ENCODE measurements at regions not wholly inside any gene's neighbourhood (a gene's known extent, or its start where the extent isn't known, plus 50 kb on each side); places are given as distances from the start of the nearest gene placed in this dataset.

- WGBS, 2 donors: 17 to 20% methylated on average over 9 of the region's 9 CpGs
- no peak overlapping the region for H3K27ac ChIP-seq
- H3K27me3 ChIP-seq: no peaks in the 10 kb centered on the region
- ATAC-seq (ENCODE audit: low FRiP score in 2 of 2) (peak; percentile 78 to 94), DNase-seq (peak; percentile 53 to 62)
- no peaks in the 10 kb centered on the region for H3K4me1 ChIP-seq
- H3K9me3 ChIP-seq: no peaks in the 10 kb centered on the region
- no peak for TF ChIP-seq POLR2A (IDR thresholded peaks at IDR 0.05)
- TF ChIP-seq, protein P1, sequence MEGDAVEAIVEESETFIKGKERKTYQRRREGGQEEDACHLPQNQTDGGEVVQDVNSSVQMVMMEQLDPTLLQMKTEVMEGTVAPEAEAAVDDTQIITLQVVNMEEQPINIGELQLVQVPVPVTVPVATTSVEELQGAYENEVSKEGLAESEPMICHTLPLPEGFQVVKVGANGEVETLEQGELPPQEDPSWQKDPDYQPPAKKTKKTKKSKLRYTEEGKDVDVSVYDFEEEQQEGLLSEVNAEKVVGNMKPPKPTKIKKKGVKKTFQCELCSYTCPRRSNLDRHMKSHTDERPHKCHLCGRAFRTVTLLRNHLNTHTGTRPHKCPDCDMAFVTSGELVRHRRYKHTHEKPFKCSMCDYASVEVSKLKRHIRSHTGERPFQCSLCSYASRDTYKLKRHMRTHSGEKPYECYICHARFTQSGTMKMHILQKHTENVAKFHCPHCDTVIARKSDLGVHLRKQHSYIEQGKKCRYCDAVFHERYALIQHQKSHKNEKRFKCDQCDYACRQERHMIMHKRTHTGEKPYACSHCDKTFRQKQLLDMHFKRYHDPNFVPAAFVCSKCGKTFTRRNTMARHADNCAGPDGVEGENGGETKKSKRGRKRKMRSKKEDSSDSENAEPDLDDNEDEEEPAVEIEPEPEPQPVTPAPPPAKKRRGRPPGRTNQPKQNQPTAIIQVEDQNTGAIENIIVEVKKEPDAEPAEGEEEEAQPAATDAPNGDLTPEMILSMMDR (IDR thresholded peaks at IDR 0.05): peak; percentile 81 to 91 (median 86)
- TF ChIP-seq POLR2AphosphoS5 (IDR thresholded peaks at IDR 0.05): no peak
- TF ChIP-seq EP300 (IDR thresholded peaks at IDR 0.05): no peak
- no peak overlapping the region for H3K4me3 ChIP-seq
- H3K36me3 ChIP-seq: no peaks in the 10 kb centered on the region
These were observed 98.9 kb upstream of the TBC1D5 start for GRCh38 chr3:17841190-17841828.

DNA sequence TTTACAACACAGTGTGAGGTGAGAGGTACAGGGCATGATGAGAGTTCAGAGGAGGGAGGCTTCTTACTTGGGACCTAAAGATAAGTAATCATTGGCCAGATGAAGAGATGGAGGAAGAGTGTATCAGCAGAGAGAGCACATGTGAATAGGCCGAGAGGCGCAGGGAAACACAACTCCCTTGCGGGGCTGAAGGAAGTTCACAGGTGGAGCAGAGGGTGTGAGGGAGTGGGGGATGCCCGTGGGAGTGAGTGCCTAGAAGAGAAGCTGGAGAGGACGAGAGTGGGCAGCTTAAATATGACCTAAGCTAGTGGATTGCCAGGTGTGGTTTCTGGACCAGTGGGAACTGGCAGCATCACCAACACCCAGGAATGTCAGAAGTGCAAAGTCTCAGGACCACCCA, 98.2 kb upstream of the TBC1D5 start:
- TF ChIP-seq, protein P1 (IDR thresholded peaks at IDR 0.05): no peak
- no peak for TF ChIP-seq POLR2A (IDR thresholded peaks at IDR 0.05)
- no peak for TF ChIP-seq EP300 (IDR thresholded peaks at IDR 0.05)
- no peak for TF ChIP-seq POLR2AphosphoS5 (IDR thresholded peaks at IDR 0.05)
- no peak overlapping the region for H3K27ac ChIP-seq
- H3K4me3 ChIP-seq: no peak overlapping the region
- H3K27me3 ChIP-seq: no peaks in the 10 kb centered on the region
- DNase-seq (no peak), ATAC-seq (ENCODE audit: low FRiP score in 2 of 2) (no peak)
- no peaks in the 10 kb centered on the region for H3K4me1 ChIP-seq
- 84 to 85% methylated on average over 5 of the region's 5 CpGs for WGBS, 2 donors
- H3K9me3 ChIP-seq: no peaks in the 10 kb centered on the region
- no peaks in the 10 kb centered on the region for H3K36me3 ChIP-seq

DNA sequence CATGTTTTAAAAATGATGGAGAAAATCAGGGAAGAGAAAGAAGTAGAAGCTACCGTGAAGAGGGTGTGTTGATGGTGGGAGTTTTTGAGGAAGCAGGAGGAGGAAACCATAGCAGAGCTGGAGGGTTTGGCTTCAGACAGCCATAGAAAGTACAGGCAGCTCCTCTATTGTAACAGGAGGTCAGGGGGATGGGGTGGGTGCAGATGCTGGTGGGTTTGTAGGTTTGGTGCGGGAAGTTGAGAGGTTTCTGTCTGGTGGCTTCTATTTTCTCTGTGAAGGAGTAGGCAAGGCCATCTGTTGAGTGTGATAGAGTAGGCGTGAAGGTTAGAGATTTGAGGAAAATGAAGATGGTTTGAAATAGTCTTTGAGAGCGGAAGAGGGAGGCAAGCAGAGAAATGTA, 97.7 kb upstream of the TBC1D5 start:
- Histone ChIP-seq H3K4me3 (no peak overlapping the region), H3K4me1 (no peaks in the 10 kb centered on the region), H3K9me3 (no peaks in the 10 kb centered on the region), H3K36me3 (no peaks in the 10 kb centered on the region), H3K27ac (no peak overlapping the region), H3K27me3 (no peaks in the 10 kb centered on the region)
- 84 to 87% methylated on average over 4 of the region's 4 CpGs for WGBS, 2 donors
- TF ChIP-seq, protein P1 (IDR thresholded peaks at IDR 0.05): no peak
- TF ChIP-seq POLR2AphosphoS5 (IDR thresholded peaks at IDR 0.05) (no peak), POLR2A (IDR thresholded peaks at IDR 0.05) (no peak), EP300 (IDR thresholded peaks at IDR 0.05) (no peak)
- DNase-seq: no peak
- no peak for ATAC-seq (ENCODE audit: low FRiP score in 2 of 2)

GRCh38 chr3:17836919-17837318, 94.5 kb upstream of the TBC1D5 start:
- Histone ChIP-seq H3K4me1 (no peaks in the 10 kb centered on the region), H3K9me3 (no peaks in the 10 kb centered on the region), H3K36me3 (no peaks in the 10 kb centered on the region), H3K27me3 (no peaks in the 10 kb centered on the region), H3K27ac (no peak overlapping the region), H3K4me3 (no peak overlapping the region)
- DNase-seq (no peak), ATAC-seq (ENCODE audit: low FRiP score in 2 of 2) (no peak)
- no peak for TF ChIP-seq POLR2A (IDR thresholded peaks at IDR 0.05)
- no peak for TF ChIP-seq POLR2AphosphoS5 (IDR thresholded peaks at IDR 0.05)
- no peak for TF ChIP-seq EP300 (IDR thresholded peaks at IDR 0.05)
- TF ChIP-seq, protein P1 (IDR thresholded peaks at IDR 0.05): no peak
- WGBS, 2 donors: 85 to 90% methylated on average over 6 of the region's 6 CpGs

- Histone ChIP-seq H3K4me3 (no peak overlapping the region), H3K9me3 (no peaks in the 10 kb centered on the region), H3K36me3 (no peaks in the 10 kb centered on the region), H3K27ac (no peak overlapping the region), H3K4me1 (no peaks in the 10 kb centered on the region), H3K27me3 (no peaks in the 10 kb centered on the region)
- 93% methylated on average over 3 of the region's 3 CpGs for WGBS, 2 donors
- DNase-seq (no peak), ATAC-seq (ENCODE audit: low FRiP score in 2 of 2) (no peak)
- TF ChIP-seq POLR2A (IDR thresholded peaks at IDR 0.05) (no peak), POLR2AphosphoS5 (IDR thresholded peaks at IDR 0.05) (no peak), EP300 (IDR thresholded peaks at IDR 0.05) (no peak)
- TF ChIP-seq, protein P1 (IDR thresholded peaks at IDR 0.05): no peak
These were observed 93.7 kb upstream of the TBC1D5 start for GRCh38 chr3:17836092-17836491.
